GM12878 (cell line): ENCODE measurements at regions not wholly inside any gene's neighbourhood (a gene's known extent, or its start where the extent isn't known, plus 50 kb on each side); places are given as distances from the start of the nearest gene placed in this dataset.

ENCODE experiments used
- BRCA1 ChIP-seq: IDR thresholded peaks from 2 replicates; pipeline ENCODE4 v1.6.1; 2011; ENCODE audit warnings: low read depth, low read length, improper control_type of control experiment
- CTCF ChIP-seq, 3 experiments: IDR thresholded peaks in 2 of 3; conservative IDR thresholded peaks in 1 of 3; 2 replicates each; pipeline ENCODE4 v1.5.1; 2011; ENCODE audit warnings: low read depth in 3 of 3, low read length in 3 of 3, mild to moderate bottlenecking in 3 of 3, control low read depth in 2 of 3, moderate library complexity in 2 of 3, inconsistent platforms in 1 of 3, mixed read lengths in 1 of 3; ENCODE audit not compliant: control insufficient read depth in 2 of 3, insufficient read depth in 1 of 3; ENCODE audit errors: extremely low read depth in 1 of 3
- ELK1 ChIP-seq: IDR thresholded peaks from 2 replicates; pipeline ENCODE4 v1.6.1; 2012; ENCODE audit warnings: low read depth, low read length, improper control_type of control experiment
- ESRRA ChIP-seq: IDR thresholded peaks from 2 replicates; pipeline ENCODE4 v1.6.1; 2012; ENCODE audit warnings: mild to moderate bottlenecking, low read length, improper control_type of control experiment
- GABPA ChIP-seq: IDR thresholded peaks from 2 replicates; pipeline ENCODE4 v1.6.1; 2014; ENCODE audit warnings: antibody characterized with exemption, low read depth, mild to moderate bottlenecking, inconsistent platforms
- HCFC1 ChIP-seq: fragments of 150-350 bp; IDR thresholded peaks from 2 replicates; pipeline ENCODE4 v1.6.1; 2014; ENCODE audit warnings: low read length
- HDAC6 ChIP-seq: fragments of 200-600 bp; sonication (generic); IDR thresholded peaks from one replicate; pipeline ENCODE4 v1.8.0; 2017; ENCODE audit warnings: antibody characterized with exemption; ENCODE audit not compliant: unreplicated experiment
- NFYB ChIP-seq: IDR thresholded peaks from 2 replicates; pipeline ENCODE4 v1.6.1; 2011; ENCODE audit warnings: low read depth, mild to moderate bottlenecking, low read length, improper control_type of control experiment, moderate library complexity; ENCODE audit not compliant: insufficient read depth
- POLR2A ChIP-seq: IDR thresholded peaks from 2 replicates; pipeline ENCODE4 v1.6.1; 2011; ENCODE audit warnings: low read depth, mild to moderate bottlenecking, low read length
- PRDM15 ChIP-seq: fragments of 450-650 bp; formaldehyde crosslinking; IDR thresholded peaks from 2 replicates; pipeline ENCODE4 v1.4.0; 2020; ENCODE audit warnings: mild to moderate bottlenecking, moderate library complexity
- SP1 ChIP-seq: IDR thresholded peaks from one replicate; pipeline ENCODE4 v1.6.1; 2011; ENCODE audit warnings: low read depth, low read length
- SPI1 ChIP-seq: IDR thresholded peaks from 2 replicates; pipeline ENCODE4 v1.6.1; 2011; ENCODE audit warnings: low read depth, mild to moderate bottlenecking, low read length, moderate library complexity, borderline replicate concordance; ENCODE audit not compliant: insufficient read depth
- SUZ12 ChIP-seq: fragments of 200-600 bp; sonication (generic); IDR thresholded peaks from one replicate; pipeline ENCODE4 v1.6.1; 2018; ENCODE audit warnings: antibody characterized with exemption, mild to moderate bottlenecking; ENCODE audit not compliant: unreplicated experiment

GRCh38 chr13:54972838-54973237 is 1944.2 kb downstream of the OLFM4 start:
- TF ChIP-seq CTCF (IDR thresholded peaks at IDR 0.05 in 2 of 3, conservative IDR thresholded peaks at IDR 0.05 in 1 of 3; ENCODE audit: control insufficient read depth in 2 of 3, extremely low read depth in 1 of 3, insufficient read depth in 1 of 3, low read depth in 3 of 3, low read length in 3 of 3) = no peak
- no peak for TF ChIP-seq SP1
- no peak for TF ChIP-seq PRDM15 (CRISPR knock-in tag)
- no peak for TF ChIP-seq POLR2A
- TF ChIP-seq SUZ12 = no peak
- TF ChIP-seq BRCA1 = no peak
- TF ChIP-seq GABPA = no peak
- no peak for TF ChIP-seq HCFC1
- TF ChIP-seq ELK1 = no peak
- TF ChIP-seq ESRRA = no peak
- TF ChIP-seq HDAC6 = no peak
- TF ChIP-seq SPI1 = no peak
- TF ChIP-seq NFYB = no peak
